Endothelial cell (in vitro differentiated cells): ENCODE measurements at regions not wholly inside any gene's neighbourhood (a gene's known extent, or its start where the extent isn't known, plus 50 kb on each side); places are given as distances from the start of the nearest gene placed in this dataset.

Experiments
- DNase-seq: peaks from one replicate; pipeline ENCODE4 v3.0.0; 2021; ENCODE audit warnings: low spot score
- H3K27ac Mint-ChIP-seq: one replicate; pipeline ENCODE4 v1.8.0; 2021; ENCODE audit warnings: mixed read lengths, inconsistent platforms; ENCODE audit not compliant: unreplicated experiment
- H3K27me3 Mint-ChIP-seq: one replicate; pipeline ENCODE4 v1.8.0; 2021; ENCODE audit warnings: mild to moderate bottlenecking, moderate library complexity, mixed read lengths, inconsistent platforms; ENCODE audit not compliant: unreplicated experiment
- H3K36me3 Mint-ChIP-seq: one replicate; pipeline ENCODE4 v1.8.0; 2021; ENCODE audit warnings: mild to moderate bottlenecking, low read depth, mixed read lengths, inconsistent platforms; ENCODE audit not compliant: unreplicated experiment
- H3K4me1 Mint-ChIP-seq: one replicate; pipeline ENCODE4 v1.8.0; 2021; ENCODE audit warnings: mild to moderate bottlenecking, mixed read lengths, inconsistent platforms; ENCODE audit not compliant: unreplicated experiment
- H3K4me3 Mint-ChIP-seq: one replicate; pipeline ENCODE4 v1.8.0; 2021; ENCODE audit warnings: mild to moderate bottlenecking, mixed read lengths, inconsistent platforms; ENCODE audit not compliant: unreplicated experiment
- H3K9me3 Mint-ChIP-seq: one replicate; pipeline ENCODE4 v1.8.0; 2021; ENCODE audit warnings: mixed read lengths, inconsistent platforms; ENCODE audit not compliant: unreplicated experiment
- CTCF ChIP-seq: fragments of 200-600 bp; sonication (generic); IDR thresholded peaks from one replicate; pipeline ENCODE4 v1.5.0; 2021; ENCODE audit warnings: antibody characterized with exemption; ENCODE audit not compliant: unreplicated experiment

- Mint-ChIP-seq H3K4me1 (no peaks in the 10 kb centered on the region), H3K27me3 (no peaks in the 10 kb centered on the region), H3K4me3 (no peak overlapping the region), H3K36me3 (no peaks in the 10 kb centered on the region), H3K27ac (no peak overlapping the region), H3K9me3 (no peaks in the 10 kb centered on the region)
- DNase-seq = no peak
- no peak for TF ChIP-seq CTCF
These were observed 61.6 kb downstream of the DIPK2A start for GRCh38 chr3:144033240-144033589.

- no peak for DNase-seq
- H3K4me1 Mint-ChIP-seq = no peaks in the 10 kb centered on the region
- H3K4me3 Mint-ChIP-seq = no peak overlapping the region
- no peaks in the 10 kb centered on the region for H3K36me3 Mint-ChIP-seq
- H3K27ac Mint-ChIP-seq = no peak overlapping the region
- no peaks in the 10 kb centered on the region for H3K27me3 Mint-ChIP-seq
- TF ChIP-seq CTCF = no peak
- no peaks in the 10 kb centered on the region for H3K9me3 Mint-ChIP-seq
These were observed 62.2 kb downstream of the DIPK2A start for GRCh38 chr3:144033863-144034262.

GRCh38 chr3:144034715-144035290 is 63.2 kb downstream of the DIPK2A start:
- Mint-ChIP-seq H3K27ac (no peak overlapping the region), H3K4me3 (no peak overlapping the region), H3K9me3 (no peaks in the 10 kb centered on the region), H3K27me3 (no peaks in the 10 kb centered on the region), H3K4me1 (no peaks in the 10 kb centered on the region), H3K36me3 (no peaks in the 10 kb centered on the region)
- TF ChIP-seq CTCF = no peak
- no peak for DNase-seq

GRCh38 chr3:144036498-144036897 is 64.9 kb downstream of the DIPK2A start:
- Mint-ChIP-seq H3K4me1 (no peaks in the 10 kb centered on the region), H3K36me3 (no peaks in the 10 kb centered on the region), H3K27ac (no peak overlapping the region), H3K27me3 (no peaks in the 10 kb centered on the region), H3K9me3 (no peaks in the 10 kb centered on the region), H3K4me3 (no peak overlapping the region)
- no peak for TF ChIP-seq CTCF
- no peak for DNase-seq

- no peaks in the 10 kb centered on the region for H3K4me1 Mint-ChIP-seq
- no peak for DNase-seq
These were observed 68.0 kb downstream of the DIPK2A start for GRCh38 chr3:144039661-144040060.

More at GRCh38 chr3:144039661-144040060, 68.0 kb downstream of the DIPK2A start:
- no peaks in the 10 kb centered on the region for H3K9me3 Mint-ChIP-seq
- H3K4me3 Mint-ChIP-seq = no peak overlapping the region
- no peak overlapping the region for H3K27ac Mint-ChIP-seq
- TF ChIP-seq CTCF = no peak
- no peaks in the 10 kb centered on the region for H3K27me3 Mint-ChIP-seq
- H3K36me3 Mint-ChIP-seq = no peaks in the 10 kb centered on the region
